ENCODE measurements at regions not wholly inside any gene's neighbourhood (a gene's known extent, or its start where the extent isn't known, plus 50 kb on each side); places are given as distances from the start of the nearest gene placed in this dataset.
"Not testable (repeated sequence)": the region's sequence is repeated elsewhere in the genome, so short reads cannot be mapped to it uniquely, and the experiment has no call there.

DNA sequence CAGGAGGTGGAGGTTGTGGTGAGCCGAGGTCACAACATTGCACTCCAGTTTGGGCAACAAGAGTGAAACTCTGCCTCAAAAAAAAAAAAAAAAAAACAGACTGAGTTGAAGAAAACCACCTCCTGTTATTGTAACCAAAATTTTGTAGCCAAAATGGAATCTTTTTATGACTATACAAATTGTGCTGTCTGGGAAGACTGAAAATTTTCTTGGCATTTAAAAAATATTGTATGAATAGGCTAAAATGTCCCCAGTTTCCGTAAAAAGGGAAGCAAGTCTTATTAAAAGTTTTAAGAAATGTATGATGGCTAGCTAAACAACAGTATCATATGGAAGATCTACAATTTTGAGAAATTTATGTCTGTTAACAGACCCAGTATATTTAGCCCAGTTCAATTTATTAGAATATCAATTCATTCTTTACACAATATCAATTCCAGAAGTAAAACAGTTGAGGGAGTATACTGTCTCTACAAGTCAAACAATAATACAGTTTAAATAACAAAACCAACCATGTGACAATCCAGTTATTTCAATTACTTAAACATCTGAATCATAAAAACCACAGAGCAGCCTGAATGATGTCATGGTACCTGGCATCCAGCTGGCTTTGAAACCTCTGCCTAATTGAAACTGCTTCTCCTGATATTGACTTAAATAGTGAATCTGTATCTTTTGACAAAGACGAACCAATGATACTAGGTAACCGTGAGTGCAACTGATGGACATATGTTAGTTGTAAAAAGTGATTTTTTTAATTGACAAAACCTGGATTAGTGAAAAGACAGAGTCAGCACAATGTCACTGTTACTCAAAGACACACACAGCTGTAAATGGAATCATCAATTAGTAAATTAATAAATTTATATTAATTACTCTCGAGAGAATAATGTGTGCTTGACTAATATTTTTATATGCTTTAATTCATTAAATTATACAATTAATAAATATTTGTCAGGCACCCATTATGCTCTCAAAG, 166.6 kb upstream of the MARCKS start:
- DNase-seq (ENCODE audit: low read depth in 4 of 4, low spot score in 3 of 4): no peak

DNA sequence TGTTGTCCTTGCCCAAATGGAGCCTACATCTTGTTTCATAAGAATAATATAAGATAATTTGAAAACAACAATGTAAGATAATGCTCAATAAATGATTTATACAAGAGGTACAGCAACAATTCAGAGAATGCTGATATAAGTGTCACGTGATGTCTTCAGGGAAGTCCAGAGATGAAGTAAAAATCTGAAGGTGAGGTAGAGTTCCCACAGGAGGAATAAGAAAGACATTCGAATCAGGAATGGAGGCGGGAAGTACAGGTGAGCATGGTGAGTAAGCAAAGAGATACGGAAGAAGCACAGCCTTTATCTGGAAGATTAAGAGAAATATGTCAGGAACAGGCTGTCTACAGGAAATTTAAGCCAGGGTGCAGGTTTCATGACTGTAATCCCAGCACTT, 165.9 kb upstream of the MARCKS start:
- no peak for DNase-seq (ENCODE audit: low read depth in 4 of 4, low spot score in 3 of 4)

- no peak for DNase-seq (ENCODE audit: low read depth in 4 of 4, low spot score in 3 of 4)
Observed at GRCh38 chr6:113693851-113694250, 163.3 kb upstream of the MARCKS start.

DNA sequence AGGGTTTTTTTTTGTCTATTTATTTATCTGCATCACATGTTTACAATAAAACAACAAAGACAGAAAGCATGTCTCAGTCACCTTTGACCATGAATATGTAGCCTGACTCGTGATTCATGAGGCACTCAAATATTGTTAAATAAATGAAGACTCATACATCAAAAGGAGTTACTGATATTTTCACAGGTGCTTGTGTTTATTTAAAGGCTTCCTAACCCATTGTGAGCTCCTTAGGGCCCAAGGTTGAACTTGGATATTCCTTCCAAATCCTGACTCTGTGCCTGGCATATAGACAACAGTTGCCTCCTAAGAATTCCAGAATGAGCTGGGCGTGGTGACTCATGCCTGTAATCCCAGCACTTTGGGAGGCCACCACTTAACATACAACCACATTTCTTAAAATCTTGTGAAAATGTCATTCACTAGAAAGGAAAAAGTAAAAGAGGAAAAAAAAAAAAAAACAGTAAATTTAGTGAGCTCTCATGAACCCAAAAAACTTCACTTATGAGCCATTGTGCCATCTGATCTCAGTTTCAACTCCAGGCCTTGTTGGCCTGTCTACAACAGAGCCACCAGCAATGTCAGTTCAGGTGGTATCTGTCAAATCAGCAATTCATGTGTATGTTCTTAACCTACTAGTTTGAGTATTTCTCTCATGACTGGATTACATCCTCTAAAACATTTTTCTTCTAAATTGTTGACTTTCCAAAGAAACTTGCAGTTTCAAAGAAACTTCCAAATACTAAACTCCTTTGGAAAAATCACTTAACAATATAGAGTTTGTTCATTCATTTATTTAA, 162.7 kb upstream of the MARCKS start:
- no peak for DNase-seq (ENCODE audit: low read depth in 4 of 4, low spot score in 3 of 4)

GRCh38 chr6:113695516-113695915, 161.6 kb upstream of the MARCKS start:
- no peak for DNase-seq (ENCODE audit: low read depth in 4 of 4, low spot score in 3 of 4)

DNA sequence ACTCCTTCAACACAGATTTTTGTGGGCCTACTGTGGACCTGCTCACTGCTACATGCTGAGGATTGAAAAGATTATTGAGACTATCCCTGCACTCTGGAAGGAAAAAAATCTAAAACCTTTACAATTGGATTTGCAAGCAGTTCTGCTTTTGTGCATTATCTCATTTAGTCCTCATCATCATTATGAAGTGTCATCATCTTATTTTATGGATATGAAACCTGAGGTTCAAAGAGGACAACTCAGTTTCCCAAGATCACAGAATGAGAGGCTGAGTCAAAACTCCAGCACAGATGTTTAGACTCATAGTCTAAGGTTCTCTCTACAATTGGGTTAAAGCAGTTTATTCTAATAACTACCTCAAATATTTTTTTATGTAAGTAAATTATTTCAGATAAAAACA, 160.2 kb upstream of the MARCKS start:
- DNase-seq (ENCODE audit: low read depth in 4 of 4, low spot score in 3 of 4): no peak

DNA sequence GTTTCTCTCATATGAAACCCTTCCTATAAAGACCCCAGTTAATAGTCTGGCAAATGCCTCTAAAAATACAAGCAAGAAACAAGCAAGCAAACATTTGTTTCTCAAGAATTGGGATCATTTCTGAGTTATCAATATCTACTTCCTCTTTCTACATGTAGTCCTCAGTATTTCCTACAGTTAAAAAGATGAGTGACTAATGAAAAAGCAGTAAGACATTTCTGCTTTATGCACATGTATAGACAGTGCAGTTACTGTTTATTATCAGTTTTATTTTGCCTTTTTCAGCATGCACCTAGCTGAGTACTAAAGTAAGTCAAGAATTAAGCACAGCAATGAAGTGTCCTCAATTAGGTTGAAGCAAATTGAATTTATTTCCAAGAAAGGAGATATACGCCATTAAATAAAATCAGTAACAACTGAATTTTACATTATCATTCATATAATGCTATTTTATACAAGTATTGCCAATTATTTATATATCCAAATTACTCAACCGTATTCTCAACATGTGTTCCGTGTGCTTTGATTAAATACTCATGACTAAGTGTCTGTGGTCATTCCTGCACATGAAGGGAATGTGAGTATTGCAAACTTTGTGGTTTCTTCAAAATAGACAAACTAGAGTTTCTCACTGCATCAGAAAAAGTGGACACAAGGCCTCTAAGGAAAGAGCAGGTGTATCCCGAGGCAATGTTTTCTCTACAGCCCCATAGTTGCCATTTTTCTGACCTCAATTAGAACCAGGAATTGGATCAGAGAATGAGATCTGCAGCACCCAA, 159.3 kb upstream of the MARCKS start:
- no peak for DNase-seq (ENCODE audit: low read depth in 4 of 4, low spot score in 3 of 4)

DNA sequence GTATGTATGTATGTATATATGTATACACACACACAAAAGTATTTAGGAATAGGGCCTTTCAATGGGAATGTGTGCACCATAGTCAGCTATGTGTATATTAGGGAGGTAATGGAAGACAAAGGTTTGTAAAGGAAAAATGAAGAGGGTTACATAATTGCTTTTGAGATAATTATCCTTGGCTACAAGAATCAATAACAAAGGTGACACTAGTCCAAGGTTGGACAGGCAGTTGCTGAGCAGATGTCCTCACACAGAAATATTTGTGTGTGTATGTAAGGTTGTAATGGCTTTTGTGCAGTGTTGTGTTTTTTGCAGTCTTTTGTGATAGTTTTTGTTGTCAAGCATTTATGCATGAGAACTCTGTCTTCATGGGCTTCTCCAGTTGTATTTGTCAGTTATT, 157.9 kb upstream of the MARCKS start:
- no peak for DNase-seq (ENCODE audit: low read depth in 4 of 4, low spot score in 3 of 4)

DNA sequence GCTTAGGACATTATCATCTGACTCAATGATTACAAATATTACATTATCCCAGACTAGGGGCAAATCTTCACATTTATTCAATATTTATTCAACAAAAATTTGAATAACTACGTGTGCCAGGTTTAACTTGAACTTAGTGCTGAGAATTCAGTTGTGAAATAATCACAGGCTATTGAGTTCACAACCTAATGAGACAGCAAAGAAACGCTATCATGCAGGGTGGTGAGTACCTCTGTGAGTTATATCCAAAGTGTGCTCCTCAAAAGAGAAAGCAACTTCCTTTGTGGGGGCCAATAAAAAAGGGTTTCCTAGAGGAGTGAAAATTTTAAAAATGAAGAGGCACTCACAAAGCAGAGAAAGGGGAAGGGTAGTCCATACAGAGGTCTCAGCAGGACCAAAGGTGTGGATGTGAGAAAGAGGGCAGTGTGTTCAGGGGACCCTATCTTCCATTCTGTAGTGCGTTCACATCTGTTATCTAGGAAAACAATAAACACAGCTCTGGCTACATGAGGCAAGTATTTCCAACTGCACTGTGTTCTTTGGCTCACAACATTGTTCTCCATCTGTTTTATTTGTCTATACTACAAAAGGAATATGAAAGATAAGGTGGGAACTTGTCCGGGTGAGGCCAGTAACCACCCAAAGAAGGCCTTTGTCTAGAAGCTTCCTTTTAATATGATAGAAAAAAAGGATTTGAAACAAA, 155.4 kb upstream of the MARCKS start:
- DNase-seq (ENCODE audit: low read depth in 4 of 4, low spot score in 3 of 4): no peak

DNA sequence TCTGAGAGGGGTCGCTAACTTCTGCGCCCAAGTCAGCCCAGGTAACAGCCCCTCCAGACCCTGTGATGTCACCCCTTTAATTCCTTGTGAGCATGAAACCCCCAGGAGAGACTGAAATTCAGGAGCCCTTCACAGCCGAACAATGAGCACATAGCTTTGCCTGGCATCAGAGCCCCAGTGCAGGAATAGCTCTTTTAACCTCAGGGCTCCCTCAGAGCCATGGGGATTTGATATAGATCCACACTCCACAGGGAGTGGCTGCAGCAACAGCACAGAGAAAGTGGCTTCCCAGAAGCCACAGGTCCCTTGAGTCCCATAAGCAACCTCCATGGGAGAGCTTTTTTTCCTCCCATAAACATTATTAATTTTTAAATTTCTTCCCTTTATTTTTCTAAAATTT, 150.0 kb upstream of the MARCKS start:
- no peak for DNase-seq (ENCODE audit: low read depth in 4 of 4, low spot score in 3 of 4)

DNA sequence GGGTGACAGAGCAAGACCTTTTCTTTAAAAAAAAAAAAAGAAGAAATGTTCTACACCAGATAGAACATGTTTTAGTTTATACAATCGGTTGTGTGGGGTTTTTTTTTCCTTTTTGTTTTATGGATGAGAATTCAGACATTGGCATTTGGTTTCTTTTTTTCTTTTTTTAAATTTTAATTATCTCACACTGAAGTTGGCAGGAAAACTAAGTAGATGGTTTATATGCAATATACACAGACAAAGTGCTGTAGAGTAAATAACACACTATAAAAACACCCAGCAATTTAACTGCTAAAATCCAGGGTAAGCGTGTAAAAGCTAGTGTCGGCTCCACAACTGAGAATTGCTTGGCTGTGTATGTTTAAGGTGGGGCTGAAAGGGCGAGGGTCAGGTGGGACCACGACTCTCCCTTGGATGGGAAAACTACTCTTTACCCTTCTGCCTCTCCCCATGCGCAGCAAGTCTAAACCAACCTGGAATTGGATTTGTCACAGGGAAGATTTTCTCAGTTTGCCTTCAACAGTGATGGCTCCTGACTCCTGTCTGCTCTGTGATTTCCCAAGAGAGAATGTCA, 147.1 kb upstream of the MARCKS start:
- no peak for DNase-seq (ENCODE audit: low read depth in 4 of 4, low spot score in 3 of 4)

DNA sequence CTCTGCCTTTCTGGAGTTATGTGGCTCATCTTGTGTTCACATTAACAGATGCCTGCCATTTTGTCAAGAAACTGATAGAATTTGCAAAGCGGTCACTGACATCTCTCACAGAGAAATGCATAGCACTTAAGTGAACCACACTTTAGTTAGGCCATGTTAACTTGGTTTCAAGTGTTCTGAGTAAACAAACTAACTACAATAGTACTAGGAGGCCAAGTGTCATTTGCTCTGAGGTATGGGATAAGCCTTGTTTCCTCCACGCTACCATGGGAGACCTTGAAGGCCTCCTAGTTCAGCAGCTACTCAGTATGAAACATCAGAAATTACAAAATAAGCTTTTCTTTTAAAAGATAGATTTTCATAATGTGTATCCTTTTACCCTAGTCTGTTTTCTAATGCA, 143.5 kb upstream of the MARCKS start:
- no peak for DNase-seq (ENCODE audit: low read depth in 4 of 4, low spot score in 3 of 4)

DNA sequence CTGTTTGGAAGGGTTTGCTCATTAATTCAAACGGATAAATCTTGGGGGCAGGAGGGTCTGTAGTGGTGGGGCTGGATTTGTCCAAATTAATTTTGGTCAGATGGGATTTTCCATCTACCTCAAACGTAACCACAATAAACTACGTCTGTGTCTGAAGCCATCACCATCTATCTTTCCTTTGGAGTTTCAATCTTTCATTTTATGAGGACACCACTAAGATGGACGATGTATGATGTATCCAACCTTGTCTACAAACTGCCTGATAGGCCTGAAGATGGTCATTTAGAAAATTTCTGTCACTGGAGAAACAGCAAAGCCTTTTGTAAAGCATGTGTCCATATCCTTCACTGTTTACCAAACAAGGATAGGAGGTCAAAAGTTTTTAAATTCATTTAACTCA, 138.6 kb upstream of the MARCKS start:
- no peak for DNase-seq (ENCODE audit: low read depth in 4 of 4, low spot score in 3 of 4)

GRCh38 chr6:113719064-113719463, 138.1 kb upstream of the MARCKS start:
- DNase-seq (ENCODE audit: low read depth in 4 of 4, low spot score in 3 of 4): no peak

- no peak for DNase-seq (ENCODE audit: low read depth in 4 of 4, low spot score in 3 of 4)
Observed at GRCh38 chr6:113719545-113719944, 137.6 kb upstream of the MARCKS start.

- DNase-seq (ENCODE audit: low read depth in 4 of 4, low spot score in 3 of 4): no peak
Observed at GRCh38 chr6:113723182-113723581, 134.0 kb upstream of the MARCKS start.

DNA sequence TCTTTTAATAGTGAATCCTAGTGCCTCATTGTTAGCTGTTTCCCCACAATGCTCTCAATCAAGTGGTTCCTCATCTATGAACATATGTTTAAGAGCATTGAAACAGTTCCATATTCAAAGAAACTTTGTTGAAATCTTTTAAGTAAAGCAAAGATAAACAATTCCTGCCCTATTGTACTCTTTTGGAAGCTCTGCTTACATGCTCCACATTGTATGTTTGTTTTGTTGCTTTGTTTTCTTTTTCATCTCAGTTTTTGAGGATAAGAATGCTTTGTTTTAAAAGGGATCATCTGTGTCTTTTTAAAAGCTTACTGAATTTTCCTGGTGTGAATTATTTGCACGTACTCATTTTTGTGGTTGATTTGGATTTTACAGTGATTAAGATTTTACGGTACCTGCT, 132.2 kb upstream of the MARCKS start:
- not testable (repeated sequence) for DNase-seq (ENCODE audit: low read depth in 4 of 4, low spot score in 3 of 4)

GRCh38 chr6:113731541-113731940, 125.6 kb upstream of the MARCKS start:
- DNase-seq (ENCODE audit: low read depth in 4 of 4, low spot score in 3 of 4): no peak

DNA sequence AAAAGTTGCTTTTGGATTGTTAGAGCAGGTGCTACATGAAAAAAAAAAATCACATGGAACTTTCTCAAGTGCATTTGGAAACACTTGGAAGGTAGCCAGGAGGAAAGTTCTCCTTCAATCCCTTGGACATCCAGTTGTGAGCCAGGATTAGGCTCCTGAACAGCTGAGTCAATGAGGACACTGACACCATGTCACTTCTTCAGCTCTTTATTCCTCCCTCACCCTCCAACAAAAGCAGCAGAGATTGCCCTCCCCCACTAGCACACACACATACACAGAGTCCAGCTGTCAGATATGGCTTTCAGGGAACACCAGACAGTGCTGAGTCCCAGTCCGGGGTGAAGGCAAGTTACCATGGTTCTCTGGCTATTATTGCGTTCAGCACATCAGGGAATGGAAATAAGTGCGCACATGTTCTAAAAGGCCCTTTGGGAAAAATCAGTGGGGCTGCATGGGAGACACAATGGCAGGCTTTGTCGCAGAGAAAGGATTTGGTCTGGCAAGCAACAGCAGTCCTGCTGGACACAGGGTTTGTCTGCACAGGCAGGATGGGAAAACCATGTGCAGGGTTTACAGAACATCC, 124.7 kb upstream of the MARCKS start:
- DNase-seq (ENCODE audit: low read depth in 4 of 4, low spot score in 3 of 4): no peak

DNA sequence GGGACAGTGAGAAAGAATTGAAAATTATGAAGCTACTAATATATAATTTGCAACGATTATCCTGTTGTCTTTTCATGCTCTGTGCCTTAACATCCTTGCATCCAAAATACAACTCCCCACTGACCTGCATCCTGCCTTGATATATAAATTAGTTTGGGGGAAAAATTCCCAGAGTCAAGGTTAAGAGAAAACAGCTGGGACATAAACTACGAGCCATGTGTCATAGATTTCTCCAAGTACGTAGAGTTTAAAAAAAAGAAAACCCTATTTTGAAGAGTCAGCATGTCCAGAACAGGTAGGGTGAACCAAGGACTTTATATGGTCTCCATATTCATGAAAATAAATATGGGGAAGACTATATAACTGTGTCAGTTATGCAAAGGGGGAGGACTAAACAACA, 123.8 kb upstream of the MARCKS start:
- DNase-seq (ENCODE audit: low read depth in 4 of 4, low spot score in 3 of 4): no peak
